OCI-M2 (cell line): ENCODE measurements at regions not wholly inside any gene's neighbourhood (a gene's known extent, or its start where the extent isn't known, plus 50 kb on each side); places are given as distances from the start of the nearest gene placed in this dataset.
"Not testable (repeated sequence)": the region's sequence is repeated elsewhere in the genome, so short reads cannot be mapped to it uniquely, and the experiment has no call there.

ENCODE experiments used
- DNase-seq: peaks from one replicate; lab custom pipeline; 2025; ENCODE audit not compliant: unreplicated experiment; lab: John Stamatoyannopoulos, UW

DNA sequence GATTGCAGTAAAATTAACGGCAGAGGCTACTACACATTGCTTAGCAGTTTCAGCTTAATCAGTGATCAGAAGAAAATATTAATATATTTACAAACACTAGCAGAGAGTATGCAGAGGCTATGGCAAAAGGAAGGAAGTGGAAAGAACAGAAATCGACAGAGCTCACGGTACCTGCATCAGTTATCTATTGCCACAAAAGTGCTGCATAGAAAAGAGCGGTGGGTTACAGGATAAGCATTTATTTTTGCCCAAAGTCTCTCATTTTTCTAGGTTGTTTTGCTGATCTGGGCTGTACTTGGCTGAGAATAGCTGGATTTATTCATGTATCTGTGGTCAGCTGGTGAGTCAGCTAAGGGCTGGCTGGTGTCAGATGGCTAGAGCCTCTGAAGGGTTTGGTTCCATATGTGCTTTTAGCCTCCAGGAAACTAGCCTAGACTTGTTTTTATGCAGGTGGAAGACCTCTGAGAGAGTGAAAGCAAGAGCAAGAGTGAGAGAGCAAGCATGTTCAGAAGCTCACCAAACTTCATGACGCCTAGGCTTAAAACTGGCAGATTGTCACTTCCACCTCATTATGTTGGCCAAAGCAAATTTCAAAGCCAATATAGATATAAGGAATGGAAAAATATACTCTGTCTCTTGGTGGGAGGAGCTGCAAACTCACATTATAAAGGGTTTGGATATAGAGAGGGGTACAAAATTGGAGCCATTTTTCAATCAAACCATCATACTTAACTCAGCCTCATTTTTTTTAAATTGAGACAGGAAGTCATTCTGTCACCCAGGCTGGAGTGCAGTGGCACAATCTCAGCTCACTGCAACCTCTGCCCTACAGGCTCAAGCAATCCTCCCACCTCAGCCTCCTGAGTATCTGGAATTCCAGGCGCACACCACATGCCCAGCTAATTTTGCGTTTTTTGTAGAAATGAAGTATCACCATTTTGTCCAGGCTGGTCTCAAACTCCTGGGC lies 153.2 kb upstream of the RPL34 start:
- no peak for DNase-seq

DNA sequence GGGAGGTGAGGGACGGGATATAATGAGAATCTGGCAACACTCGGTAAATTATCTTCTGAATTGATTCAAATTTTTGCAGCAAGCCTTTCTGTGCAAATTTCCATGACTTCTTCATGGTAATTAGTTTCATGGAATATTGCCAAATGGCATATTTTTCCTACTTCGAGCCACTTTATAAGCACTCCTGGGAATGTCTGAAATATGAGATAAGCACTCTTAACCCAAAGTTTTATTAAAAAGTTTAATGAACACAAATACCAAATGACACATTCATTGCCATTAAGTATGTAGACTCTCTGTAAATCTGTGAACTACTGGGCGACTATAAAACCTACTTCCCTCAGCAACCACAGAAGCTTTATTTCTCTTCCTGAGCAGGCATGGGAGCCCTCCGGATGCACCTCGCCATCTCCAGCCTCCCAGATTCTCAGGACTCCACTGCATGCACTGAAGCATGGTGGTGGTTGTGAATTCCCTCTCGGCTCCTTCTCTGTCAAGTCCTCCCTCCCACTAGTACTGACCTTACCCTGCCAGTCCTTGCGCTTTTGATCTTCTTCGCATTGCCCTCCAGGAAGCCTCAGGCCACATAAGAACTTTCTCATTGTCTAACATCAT lies 154.4 kb upstream of the RPL34 start:
- DNase-seq = no peak

DNA sequence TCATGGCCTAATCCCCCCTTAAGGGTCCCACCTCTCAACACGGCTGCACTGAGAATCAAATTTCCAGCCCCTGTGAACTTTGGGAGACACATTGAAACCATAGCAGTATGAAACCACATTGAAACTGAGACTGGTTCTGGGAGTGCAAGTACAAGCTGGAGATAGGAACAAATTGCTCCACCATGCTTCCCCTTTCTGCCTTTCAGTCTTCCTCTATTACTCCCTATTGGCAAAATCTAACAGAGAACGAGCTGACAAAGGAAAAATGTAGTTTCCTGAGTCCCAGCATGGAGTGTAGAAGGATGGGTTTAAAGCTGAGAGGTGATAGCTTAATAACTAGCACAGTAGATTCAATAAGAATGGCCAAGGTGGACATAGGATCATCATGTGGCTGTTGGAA lies 161.7 kb upstream of the RPL34 start:
- DNase-seq = no peak

DNA sequence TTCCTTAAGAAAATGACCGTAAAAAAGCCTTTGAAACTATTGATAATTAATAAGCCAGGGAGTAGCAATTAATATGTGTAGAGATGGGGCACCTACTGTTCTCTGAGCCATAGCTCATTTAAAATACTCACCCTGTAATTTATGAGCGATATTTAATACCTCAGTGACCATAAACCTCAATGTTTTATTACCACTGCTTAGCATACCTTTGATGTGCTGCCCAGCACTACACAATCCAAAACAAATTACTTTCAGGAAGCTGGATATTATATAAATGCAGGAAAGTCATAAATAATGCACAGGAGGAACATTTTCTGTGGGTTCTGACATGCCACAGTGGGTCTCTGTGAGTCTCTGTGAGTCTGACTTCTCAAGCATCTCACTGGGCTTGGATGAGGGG lies 166.1 kb upstream of the RPL34 start:
- no peak for DNase-seq

DNA sequence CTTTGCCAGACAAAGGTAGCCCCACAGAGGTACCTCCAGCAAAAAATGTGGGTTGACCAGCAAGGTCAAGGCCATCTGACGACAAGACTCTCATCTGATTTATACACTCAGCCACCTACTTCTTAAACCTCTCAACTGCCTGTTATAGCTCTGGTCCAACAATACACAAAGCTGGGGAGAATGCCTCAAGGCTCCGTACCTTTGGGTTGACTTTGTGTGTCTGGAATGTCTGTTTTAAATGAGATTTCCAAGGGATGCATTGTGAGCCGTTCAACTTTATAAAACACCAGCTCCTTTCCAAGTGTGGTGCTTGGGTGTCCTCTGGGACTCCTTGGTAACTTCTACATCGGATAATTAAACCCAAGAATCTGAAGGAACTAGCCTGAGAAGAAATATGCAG lies 167.0 kb upstream of the RPL34 start:
- DNase-seq = no peak

DNA sequence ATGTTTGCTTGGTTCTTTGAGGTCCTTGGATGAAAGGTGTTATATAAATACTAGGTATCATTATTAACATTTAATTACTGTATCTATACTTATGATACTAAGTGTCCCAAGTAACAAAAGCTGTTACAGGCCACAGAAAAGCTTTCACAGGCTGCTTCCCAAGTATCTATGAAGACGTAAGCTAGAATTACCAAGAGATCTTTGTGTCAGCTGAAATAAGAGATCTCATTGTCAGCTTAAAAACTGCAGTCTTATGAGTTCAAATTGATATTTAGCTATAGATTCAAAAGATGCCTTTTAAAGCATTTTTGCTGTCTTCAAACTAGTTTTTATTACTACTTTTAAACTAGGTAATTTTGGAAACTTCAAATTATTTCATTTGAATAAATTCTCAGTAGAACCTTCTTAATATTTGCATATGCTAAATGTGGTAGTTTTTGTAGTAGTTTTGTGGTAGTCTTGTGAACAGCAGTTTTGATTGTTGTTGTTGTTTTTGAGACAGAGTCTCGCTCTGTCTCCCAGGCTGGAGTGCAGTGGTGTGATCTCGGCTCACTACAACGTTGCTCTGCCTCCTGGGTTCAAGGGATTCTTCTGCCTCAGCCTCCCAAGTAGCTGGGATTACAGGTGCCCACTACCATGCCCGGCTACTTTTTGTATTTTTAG lies 170.0 kb upstream of the RPL34 start:
- DNase-seq = no peak

DNA sequence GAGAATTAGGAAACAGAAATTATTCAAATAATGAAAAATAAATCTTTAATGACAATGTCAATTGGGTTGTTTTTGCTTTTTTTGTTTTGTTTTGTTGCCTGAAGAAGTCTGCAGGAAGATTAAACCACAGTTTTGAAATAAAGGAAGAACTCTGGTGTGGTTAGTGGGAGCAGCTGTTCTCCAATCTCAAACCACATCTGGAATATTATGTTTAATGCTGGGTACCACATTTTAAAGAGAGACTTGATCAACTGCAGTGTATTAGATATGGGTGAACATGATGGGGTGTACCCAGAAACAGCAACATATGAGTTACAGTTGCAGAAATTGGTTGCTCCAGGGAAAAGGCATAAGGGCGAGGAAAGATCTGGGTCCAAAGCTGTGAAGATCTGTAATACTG lies 171.2 kb upstream of the RPL34 start:
- DNase-seq = no peak

DNA sequence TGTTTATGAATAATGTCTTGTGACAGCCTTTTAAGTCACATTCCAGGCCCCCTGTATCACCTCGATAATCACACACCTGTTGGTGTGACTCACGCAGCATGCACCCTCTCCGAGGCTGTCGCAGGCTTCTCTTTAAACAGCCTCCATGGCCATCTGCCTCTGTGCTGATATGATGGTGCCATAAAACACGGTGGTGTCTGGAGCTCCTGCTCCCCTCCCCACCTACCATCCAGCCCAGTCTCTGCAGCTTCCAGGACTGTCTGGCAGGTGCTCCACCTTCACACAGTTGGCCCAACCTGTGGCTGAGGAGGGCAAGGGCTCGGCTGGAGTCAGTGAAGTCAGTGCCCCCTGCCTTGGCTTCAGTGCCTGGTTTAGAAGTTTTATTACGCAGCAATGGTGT lies 173.8 kb upstream of the RPL34 start:
- DNase-seq = no peak

DNA sequence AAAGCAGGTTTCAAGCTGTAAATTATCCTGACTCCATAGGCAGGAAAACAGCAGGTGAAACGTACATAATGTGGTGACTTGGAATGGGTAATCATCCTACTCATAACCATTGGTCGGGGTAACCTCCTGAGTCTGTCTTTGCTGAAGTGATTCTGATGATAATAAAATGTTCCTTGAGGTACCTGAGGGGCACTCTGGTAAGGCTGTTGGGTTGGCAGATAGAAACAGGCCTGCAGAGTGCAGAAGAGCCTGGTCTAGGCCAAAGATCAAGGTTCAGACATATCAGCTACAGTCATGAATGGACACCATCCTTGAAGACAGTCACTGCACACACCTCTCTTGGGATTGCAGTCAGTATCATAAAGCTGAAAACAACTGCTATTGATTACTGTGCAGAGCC lies 174.7 kb upstream of the RPL34 start:
- no peak for DNase-seq

DNA sequence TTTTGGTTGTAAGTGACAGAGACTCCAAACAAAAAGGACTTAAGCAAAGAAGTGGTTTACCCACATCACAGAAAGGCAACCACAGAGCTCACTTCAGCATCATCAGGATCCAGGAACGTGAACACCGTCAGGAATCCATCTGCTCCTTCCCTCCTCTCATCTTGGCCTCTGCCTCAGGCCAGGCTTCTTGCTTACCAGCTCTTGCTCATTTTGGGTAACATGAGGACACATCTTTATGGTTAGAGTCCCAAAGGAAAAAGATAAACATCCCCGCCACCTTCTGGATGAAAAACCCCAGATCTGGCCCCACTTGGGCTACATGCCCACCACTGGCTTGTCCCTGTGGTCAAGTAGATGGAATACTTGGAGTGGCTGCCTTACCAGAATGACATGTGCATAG lies 176.8 kb upstream of the RPL34 start:
- DNase-seq = no peak

DNA sequence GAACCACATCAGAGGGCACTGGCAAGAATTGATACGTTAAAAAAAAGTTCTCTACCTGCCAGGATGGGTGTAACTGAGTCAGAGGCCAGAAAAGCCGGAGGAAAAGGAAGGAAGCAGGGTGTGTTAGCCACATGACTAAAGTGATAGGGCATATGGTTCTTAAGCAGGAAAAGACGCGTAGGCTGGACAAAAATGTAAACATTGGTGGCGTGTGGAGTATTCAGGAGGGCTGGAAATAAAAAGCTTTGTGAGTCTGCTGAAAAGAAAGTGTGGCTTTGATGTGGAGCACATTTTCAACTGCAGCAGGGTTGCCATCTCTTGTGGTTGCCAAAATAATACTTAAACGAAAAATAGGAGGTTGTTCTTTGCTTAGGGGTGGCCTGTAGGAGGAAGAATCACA lies 186.5 kb upstream of the RPL34 start:
- no peak for DNase-seq

DNA sequence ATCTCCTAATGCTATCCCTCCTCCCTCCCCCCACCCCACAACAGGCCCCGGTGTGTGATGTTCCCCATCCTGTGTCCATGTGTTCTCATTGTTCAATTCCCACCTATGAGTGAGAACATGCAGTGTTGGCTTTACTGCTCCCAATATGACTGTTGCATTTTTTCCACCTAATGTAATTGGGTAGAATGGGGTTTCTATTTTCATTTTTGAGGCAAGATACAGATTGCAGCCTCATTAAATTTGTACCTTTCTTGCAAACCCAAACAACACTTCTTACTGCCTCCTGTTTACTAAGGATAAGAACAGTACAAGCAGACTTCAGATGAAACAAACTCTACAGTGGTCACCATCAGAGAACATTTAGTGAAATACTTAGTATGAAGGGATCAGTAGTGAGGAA lies 187.0 kb upstream of the RPL34 start:
- not testable (repeated sequence) for DNase-seq

DNA sequence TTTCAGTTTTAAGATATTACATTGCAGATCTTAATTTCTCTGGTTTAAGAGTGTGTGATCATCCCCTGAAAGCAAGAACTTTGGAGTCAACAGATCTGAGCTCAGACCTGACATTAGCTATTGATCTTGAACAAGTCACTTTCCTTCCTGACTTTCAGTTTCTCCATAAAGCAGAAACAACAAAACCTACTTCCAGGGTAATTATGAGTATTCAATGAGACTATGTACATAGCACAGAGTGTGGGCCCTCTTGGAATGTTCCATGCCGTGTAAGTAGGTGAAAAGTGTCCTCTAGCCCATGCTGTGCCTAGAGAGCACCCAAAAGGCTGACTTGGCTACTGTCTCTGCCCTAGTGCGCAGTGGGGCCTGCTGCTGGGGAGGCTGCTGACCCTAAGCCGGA lies 188.0 kb upstream of the RPL34 start:
- DNase-seq = no peak

DNA sequence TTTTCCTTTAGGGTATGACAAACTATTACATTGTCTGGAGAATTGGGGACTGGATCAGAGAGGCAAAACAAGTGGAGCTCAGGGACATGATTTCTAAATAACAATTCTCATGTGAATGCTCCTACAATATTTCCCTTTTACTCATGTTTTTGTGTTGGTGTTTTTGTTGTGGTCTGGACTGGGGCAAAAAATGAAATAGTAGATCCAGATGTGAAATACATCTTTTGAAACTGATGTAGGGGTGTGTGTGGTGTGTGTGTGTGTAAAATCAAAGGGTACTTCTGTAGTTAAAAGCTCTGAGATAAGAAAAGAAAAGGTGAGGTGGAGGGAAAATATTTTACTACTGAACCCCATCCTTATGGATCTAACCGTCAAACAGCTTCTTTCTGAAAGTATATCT lies 188.4 kb upstream of the RPL34 start:
- no peak for DNase-seq

DNA sequence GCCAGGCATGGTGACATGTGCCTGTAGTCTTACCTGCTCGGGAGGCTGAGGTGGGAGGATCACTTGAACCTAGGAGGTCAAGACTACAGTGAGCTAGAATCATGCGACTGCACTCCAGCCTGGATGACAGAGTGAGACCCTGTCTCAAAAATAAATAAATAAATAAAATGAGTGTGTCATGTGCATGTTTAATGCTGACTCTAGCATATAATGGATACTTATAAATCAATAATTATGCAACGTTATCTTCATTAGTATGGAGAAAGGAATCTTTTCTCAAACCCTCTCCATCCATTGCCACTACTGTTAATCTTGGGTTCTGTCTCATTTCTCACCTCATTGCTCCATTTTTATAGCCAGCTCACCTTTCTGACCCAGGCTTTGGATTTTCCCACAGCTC lies 189.5 kb upstream of the RPL34 start:
- DNase-seq = no peak

DNA sequence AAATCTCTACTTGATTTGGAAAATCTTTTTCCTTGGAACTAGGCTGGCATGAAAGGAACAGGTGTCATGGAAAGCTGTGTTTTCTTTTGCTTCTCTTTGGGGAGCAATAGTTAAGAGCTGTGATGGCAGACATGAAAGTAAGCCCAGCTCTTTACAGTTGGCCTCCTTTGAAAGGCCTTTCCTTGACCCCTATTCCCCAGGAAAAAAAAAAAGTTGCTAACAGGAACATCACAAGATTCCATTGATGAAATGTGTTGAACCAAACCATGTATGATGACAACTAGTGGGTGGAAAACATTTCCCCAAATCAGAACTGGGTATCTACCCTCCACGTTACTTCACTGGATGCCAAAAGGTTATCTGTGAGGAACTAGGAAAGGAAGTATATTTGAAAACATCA lies 190.7 kb upstream of the RPL34 start:
- DNase-seq = no peak

DNA sequence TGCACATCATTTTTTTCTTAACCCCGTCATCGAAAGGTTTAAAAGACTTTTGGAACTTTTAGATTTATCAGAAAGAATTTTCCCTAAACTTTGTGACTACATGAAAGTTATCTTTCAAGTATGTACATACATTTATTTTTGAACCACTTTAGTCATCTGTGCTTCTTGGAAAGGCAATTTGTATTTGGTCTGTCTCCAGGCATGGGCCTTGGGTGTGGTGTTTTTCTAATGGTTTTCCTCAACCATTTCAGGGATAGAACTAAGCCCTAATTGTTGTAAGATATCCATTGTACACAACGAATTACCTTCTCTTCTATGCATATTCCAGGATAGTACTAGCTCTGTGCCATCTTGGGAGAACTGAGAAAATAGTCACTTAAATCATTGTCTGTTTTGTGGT lies 191.5 kb upstream of the RPL34 start:
- no peak for DNase-seq

DNA sequence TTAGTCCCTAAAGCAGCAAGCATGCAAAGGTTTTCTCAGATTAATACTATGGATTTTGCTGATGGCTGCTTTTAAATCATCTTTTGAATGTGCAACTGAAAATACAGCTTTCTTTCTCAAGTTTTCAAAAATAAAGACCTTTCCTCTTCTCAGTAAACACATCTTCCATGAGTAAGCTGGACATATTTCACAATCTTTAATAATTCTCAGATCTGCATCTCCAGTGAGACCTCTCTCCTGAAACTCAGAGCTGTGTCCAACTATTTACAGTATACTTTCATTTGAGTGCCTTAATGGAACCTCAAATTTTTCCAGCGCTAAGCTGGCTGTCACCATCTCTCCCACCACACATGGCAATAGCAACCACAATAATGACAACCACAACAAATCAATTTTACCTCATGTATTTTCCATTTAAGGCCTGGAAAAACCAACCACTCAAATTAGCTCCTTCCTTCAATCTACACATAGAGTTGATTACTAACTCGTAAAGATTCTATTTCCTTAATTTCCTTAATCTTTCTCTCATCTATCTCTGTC lies 192.4 kb upstream of the RPL34 start:
- DNase-seq = no peak

DNA sequence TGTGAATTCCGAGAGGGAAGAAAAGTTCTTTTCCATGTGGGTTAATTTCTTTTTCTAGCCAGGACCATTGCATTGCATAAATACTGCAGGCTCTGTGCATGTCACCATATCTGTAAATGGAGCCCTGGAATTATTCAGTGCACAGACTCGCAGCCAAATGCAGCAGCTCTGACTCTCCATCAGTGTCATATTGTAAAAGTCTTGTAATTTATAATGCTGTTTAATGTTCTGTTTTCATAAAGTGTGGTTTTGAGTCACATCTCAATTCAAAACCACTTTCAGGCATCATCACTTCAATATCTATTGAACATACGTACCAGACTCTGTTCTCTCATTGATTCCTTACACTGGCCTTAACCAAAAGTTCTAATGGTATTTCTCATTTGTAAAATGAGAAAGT lies 193.9 kb upstream of the RPL34 start:
- no peak for DNase-seq

DNA sequence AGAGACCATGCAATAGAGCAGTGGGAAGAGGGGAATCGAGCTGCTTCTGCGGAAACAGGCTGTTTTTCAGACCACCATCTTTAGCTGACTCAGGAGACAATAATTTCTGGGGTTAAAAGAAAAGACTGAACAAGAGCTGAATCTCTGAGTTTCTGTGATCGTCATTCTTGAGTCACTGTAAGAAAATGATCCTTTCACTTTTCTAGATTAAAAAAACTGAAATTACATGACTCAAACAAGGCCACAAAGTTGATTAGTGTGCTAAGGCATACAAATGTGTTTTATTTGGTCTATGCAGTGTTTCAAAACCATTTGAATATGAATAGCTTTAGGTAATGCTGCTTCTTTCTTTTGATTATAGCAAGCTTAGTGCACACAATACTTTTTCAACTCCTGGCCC lies 194.4 kb upstream of the RPL34 start:
- no peak for DNase-seq

DNA sequence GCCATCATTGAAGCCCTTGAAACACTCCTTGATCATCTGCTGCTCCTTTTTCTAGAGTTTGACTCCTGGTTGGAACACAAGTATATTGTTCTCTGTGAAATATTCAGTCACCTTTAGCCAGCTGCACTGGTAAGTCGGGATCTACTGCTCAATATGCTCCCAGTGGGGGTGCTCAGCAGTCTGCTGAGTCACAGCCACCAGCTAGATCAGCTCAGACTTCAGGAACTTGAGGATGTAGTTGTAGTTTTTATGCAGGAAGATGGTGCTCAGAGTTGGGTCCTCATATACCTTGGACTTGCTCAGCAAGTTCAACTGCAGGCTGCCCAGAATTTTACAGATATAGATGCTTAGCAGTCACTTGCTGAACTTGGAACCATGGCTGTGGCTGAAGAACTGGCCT lies 202.5 kb upstream of the RPL34 start:
- no peak for DNase-seq

DNA sequence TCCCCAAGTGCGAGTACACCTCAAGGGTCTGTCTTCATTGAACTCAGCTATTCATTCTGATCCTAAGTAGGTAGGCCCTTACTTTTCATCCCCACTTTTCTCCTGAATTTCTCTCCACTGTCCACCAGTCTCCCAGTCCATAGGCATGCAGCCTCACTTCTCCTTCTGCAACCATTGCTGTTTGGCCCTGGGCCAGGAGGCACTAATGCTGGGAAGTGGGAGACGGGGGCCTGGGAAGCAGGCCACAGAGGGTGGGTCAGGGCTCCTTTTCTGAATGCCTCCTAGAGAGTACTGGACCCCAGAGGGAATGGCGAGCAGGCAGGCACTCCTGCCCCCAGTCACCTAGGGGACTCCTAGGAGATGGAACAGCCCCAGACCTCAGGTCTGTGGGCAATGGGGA lies 203.5 kb upstream of the RPL34 start:
- DNase-seq = no peak
